CD1c-positive myeloid dendritic cell (primary cell): ENCODE measurements at regions not wholly inside any gene's neighbourhood (a gene's known extent, or its start where the extent isn't known, plus 50 kb on each side); places are given as distances from the start of the nearest gene placed in this dataset.

Experiments used
- DNase-seq: peaks from one replicate; pipeline ENCODE4 v3.0.0-alpha.2; 2016; ENCODE audit errors: extremely low spot score

- DNase-seq: no peak
These were observed 320.0 kb downstream of the HAPSTR1 start for GRCh38 chr16:9411426-9411825.

GRCh38 chr16:9412031-9412914 lies 320.8 kb downstream of the HAPSTR1 start:
- no peak for DNase-seq

GRCh38 chr16:9412915-9413264 lies 321.4 kb downstream of the HAPSTR1 start:
- DNase-seq: no peak

- no peak for DNase-seq
These were observed 324.1 kb downstream of the HAPSTR1 start for GRCh38 chr16:9415545-9415944.

- no peak for DNase-seq
These were observed 326.5 kb downstream of the HAPSTR1 start for GRCh38 chr16:9417898-9418297.

- DNase-seq: no peak
These were observed 327.7 kb downstream of the HAPSTR1 start for GRCh38 chr16:9419161-9419560.

- no peak for DNase-seq
These were observed 331.5 kb downstream of the HAPSTR1 start for GRCh38 chr16:9422762-9423513.

GRCh38 chr16:9425236-9425635 lies 333.8 kb downstream of the HAPSTR1 start:
- DNase-seq: no peak

GRCh38 chr16:9428355-9429005 lies 337.0 kb downstream of the HAPSTR1 start:
- DNase-seq: no peak

GRCh38 chr16:9429646-9430330 lies 338.3 kb downstream of the HAPSTR1 start:
- no peak for DNase-seq

GRCh38 chr16:9434659-9435058 lies 343.2 kb downstream of the HAPSTR1 start:
- no peak for DNase-seq

GRCh38 chr16:9436175-9436574 lies 344.7 kb downstream of the HAPSTR1 start:
- DNase-seq: no peak

GRCh38 chr16:9437115-9437514 lies 345.7 kb downstream of the HAPSTR1 start:
- no peak for DNase-seq

- DNase-seq: no peak
These were observed 347.5 kb downstream of the HAPSTR1 start for GRCh38 chr16:9438991-9439390.

- no peak for DNase-seq
These were observed 349.6 kb downstream of the HAPSTR1 start for GRCh38 chr16:9441012-9441411.

GRCh38 chr16:9443864-9444263 lies 352.4 kb downstream of the HAPSTR1 start:
- DNase-seq: no peak

GRCh38 chr16:9446471-9447194 lies 355.2 kb downstream of the HAPSTR1 start:
- no peak for DNase-seq

- DNase-seq: no peak
These were observed 355.7 kb downstream of the HAPSTR1 start for GRCh38 chr16:9447195-9447551.

- no peak for DNase-seq
These were observed 356.3 kb downstream of the HAPSTR1 start for GRCh38 chr16:9447699-9448098.

- no peak for DNase-seq
These were observed 358.2 kb downstream of the HAPSTR1 start for GRCh38 chr16:9449597-9449996.

- no peak for DNase-seq
These were observed 365.8 kb downstream of the HAPSTR1 start for GRCh38 chr16:9457215-9457614.
